Astrocyte (in vitro differentiated cells and primary cell): ENCODE measurements at regions not wholly inside any gene's neighbourhood (a gene's known extent, or its start where the extent isn't known, plus 50 kb on each side); places are given as distances from the start of the nearest gene placed in this dataset.

Experiments used
- EZH2 ChIP-seq: IDR thresholded peaks from 2 replicates; pipeline ENCODE4 v1.6.1; 2012; ENCODE audit warnings: mild to moderate bottlenecking, low read length, inconsistent platforms; ENCODE audit not compliant: insufficient read depth
- TF ChIP-seq, protein P1 (sequence below): IDR thresholded peaks from 2 replicates; pipeline ENCODE4 v1.5.1; 2011; ENCODE audit warnings: low read depth, mild to moderate bottlenecking, inconsistent platforms, low read length, moderate library complexity; ENCODE audit not compliant: insufficient read depth

GRCh38 chr4:54365691-54366090 lies 136.6 kb downstream of the PDGFRA start:
- TF ChIP-seq, protein P1, sequence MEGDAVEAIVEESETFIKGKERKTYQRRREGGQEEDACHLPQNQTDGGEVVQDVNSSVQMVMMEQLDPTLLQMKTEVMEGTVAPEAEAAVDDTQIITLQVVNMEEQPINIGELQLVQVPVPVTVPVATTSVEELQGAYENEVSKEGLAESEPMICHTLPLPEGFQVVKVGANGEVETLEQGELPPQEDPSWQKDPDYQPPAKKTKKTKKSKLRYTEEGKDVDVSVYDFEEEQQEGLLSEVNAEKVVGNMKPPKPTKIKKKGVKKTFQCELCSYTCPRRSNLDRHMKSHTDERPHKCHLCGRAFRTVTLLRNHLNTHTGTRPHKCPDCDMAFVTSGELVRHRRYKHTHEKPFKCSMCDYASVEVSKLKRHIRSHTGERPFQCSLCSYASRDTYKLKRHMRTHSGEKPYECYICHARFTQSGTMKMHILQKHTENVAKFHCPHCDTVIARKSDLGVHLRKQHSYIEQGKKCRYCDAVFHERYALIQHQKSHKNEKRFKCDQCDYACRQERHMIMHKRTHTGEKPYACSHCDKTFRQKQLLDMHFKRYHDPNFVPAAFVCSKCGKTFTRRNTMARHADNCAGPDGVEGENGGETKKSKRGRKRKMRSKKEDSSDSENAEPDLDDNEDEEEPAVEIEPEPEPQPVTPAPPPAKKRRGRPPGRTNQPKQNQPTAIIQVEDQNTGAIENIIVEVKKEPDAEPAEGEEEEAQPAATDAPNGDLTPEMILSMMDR = no peak
- TF ChIP-seq EZH2 = no peak
